DMS 273 (cell line): ENCODE measurements at regions not wholly inside any gene's neighbourhood (a gene's known extent, or its start where the extent isn't known, plus 50 kb on each side); places are given as distances from the start of the nearest gene placed in this dataset.

Source experiments
- DNase-seq: peaks from one replicate; lab custom pipeline; 2025; ENCODE audit not compliant: unreplicated experiment; lab: John Stamatoyannopoulos, UW

GRCh38 chr5:125117566-125117965, 371.1 kb upstream of the ZNF608 start:
- peak; percentile 85 for DNase-seq

- no peak for DNase-seq
Measured at GRCh38 chr5:125120012-125120411, 373.6 kb upstream of the ZNF608 start.

DNA sequence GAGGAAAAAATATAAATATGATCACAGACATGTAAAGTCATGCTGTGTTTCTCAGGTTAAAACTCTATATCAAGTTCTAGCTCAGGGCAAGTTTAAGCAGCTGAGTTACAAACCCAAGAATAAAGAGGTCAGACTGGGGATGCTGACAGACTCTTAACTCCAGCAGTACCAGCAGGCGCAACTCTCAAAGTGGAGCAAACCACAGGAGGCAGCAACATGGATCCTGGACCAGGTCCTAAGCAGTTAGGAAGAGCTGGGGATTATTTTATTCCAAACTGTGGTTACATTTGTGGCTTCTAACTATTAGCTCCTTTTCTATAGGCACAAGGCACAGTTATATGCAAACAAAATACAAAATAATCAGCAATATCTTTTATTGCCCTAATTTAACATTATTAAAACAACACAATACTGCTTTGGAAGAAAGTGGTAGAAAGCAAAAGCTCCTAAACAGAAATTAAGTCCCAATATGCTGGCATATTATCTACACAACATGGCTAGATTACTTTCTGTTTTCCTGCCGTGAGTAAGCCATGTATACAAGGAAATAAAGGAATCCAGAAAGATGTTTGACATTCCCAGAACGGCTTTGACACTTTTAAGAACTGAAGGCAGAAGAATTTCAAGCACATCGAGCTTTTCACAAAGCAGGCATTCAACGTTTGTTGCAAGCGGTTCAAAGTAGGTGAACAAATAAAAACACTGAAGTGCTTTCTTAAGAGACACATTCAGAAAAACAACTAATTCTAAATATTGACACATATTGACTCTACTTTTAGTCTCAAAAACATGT, 378.8 kb upstream of the ZNF608 start:
- DNase-seq, result peak; percentile 5

GRCh38 chr5:125126050-125126449, 379.6 kb upstream of the ZNF608 start:
- DNase-seq, result no peak

DNA sequence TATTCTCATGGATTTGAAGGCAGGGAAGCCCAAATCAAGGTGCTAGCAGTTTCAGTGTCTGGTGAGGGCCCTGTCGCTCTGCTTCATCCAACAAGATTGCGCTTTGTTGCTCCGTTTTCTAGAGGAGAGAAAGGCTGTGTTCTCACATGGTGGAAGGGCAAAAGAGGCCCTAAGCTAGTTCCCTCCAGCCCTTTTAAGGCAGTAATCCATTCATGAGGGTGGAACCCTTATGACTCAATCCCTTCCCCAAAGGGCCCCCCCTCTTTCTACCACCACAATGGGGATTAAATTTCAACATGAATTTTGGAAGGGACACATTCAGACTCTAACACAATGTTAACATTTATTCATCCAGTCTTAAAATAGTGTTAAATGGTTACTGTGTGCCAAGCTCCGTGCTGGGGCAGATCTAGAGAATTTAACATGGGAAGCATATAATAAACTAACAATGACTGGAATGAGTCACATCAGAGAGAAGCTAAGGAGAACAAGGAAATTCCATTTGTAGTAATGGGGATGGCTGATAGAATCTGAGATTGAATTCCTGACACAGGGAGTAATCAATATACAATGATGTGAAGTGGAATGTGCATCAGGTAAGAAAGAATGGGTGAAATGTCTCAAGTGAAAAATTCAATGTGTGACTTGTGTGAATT, 382.8 kb upstream of the ZNF608 start:
- no peak for DNase-seq

GRCh38 chr5:125130591-125130990, 384.2 kb upstream of the ZNF608 start:
- DNase-seq, result no peak

- no peak for DNase-seq
Measured at GRCh38 chr5:125134216-125135081, 388.0 kb upstream of the ZNF608 start.

DNA sequence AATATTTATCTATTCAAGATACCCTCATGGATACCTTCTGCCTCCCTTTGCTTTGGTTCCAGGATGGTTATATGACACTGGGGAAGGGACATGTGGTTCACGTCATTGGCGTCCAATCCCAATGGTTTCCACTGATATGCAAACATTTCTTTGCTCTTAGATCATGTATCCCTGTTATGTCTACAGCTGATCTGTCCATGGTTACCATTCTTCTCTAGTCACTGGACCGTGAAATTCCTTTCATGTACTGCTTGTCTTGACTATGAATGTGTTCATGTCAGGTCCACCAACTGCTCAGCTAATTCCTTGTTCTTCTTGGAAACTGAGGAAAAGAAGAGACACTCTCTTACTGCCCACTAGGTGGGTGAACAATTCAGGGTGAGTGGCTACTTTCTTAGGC, 391.1 kb upstream of the ZNF608 start:
- peak; percentile 8 for DNase-seq

DNA sequence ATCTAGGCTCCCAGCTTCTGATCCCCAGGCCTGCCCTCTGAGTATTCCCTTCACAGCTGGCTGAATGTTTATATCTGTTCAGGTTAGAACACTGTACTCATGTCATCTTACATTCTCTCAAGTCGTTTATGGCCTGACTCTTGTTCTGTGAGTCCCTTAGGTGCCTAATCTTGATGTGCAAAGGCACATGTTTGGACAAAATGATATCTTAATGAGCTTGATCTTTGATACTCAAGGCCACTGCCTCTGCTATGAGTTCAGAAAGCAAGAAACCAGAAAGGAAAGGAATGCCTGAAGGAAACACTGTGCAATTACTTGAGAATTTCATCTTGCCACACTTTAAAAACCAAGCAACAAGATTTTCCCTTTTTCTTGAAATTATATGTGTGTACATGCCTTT, 391.8 kb upstream of the ZNF608 start:
- no peak for DNase-seq

- DNase-seq, result no peak
Measured at GRCh38 chr5:125139590-125139989, 393.2 kb upstream of the ZNF608 start.

DNA sequence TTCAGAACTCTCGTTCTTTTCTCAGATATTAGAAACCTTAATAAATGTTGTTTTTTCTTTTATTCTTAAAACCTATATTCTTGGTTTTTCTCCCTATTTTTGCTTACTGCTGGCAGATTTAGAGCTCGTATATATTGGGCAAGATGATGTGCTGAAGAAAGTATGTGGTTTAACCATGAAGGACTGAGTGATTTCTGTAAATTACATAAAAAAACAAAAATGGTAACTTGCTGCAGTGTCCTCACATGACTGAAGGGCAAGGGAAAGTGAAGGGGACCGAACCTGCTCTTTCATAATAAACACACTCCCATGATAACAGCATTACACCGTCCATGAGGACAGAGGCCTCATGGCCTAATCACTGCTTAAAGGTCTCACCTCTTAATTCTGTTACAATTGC, 393.8 kb upstream of the ZNF608 start:
- DNase-seq, result no peak

GRCh38 chr5:125140855-125141254, 394.4 kb upstream of the ZNF608 start:
- no peak for DNase-seq

GRCh38 chr5:125142458-125142857, 396.0 kb upstream of the ZNF608 start:
- no peak for DNase-seq

- DNase-seq, result no peak
Measured at GRCh38 chr5:125143011-125143410, 396.6 kb upstream of the ZNF608 start.

DNA sequence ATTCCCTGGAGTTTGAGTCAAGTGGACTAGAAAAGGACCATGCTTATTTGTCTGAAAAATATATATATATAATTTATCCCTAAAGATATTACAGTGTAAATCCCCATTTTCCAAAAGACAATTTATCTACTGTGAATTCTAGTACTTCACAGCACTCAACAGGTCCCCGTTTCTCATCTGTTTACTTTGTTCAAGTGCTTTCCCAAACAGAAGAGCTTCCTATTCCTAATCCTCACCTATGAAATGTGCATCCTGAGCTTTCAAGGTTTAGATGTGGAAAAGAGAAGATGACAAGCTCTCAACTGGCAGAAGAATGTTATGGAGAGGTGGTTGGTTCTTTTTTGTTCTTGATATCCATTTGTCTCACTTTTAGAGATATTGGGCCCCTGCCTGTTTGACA, 401.6 kb upstream of the ZNF608 start:
- DNase-seq, result no peak

- no peak for DNase-seq
Measured at GRCh38 chr5:125148706-125149105, 402.3 kb upstream of the ZNF608 start.

DNA sequence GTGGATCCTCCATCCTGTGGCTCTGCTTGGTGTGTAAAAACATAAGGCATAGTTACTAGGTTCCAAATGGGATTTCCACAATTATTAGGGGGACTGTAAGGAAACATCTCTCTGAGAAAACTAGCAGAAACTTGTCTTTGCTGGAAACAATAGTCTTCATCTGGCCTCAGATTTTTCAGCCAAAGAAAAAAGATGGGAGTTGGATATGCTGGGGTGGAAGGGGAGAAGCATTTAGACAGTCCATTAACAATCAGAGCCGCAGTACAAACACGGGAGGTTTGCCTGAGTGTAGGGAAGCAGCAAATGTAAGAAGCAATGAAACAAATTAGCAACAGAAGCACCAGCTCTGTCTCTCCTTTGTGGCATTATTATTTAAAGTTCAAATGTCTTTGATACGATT, 402.7 kb upstream of the ZNF608 start:
- no peak for DNase-seq

- DNase-seq, result no peak
Measured at GRCh38 chr5:125149527-125149926, 403.1 kb upstream of the ZNF608 start.

GRCh38 chr5:125150041-125150669, 403.7 kb upstream of the ZNF608 start:
- DNase-seq, result no peak

- no peak for DNase-seq
Measured at GRCh38 chr5:125151150-125151900, 404.9 kb upstream of the ZNF608 start.

GRCh38 chr5:125152044-125152443, 405.6 kb upstream of the ZNF608 start:
- no peak for DNase-seq
